ENCODE measurements at regions not wholly inside any gene's neighbourhood (a gene's known extent, or its start where the extent isn't known, plus 50 kb on each side); places are given as distances from the start of the nearest gene placed in this dataset.

DNA sequence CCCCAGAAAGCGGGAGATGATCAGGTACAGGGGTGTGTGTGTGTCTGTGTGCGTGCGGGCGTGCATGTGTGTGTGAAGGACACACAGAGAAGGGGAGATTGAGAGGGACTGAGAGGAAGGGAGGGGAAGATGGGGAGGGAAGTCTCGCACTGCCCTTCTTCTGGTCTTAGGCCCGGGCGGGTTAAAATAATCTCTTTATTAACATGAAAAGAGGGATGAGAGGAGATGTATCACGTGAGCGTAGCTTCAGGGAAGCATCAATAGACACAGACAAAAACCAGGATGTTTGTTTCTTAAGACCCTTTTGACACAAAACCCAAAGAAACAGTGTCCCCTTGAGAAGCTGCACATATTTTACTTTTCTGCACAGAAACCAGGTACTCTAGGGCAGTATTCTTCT, 347.3 kb downstream of the BRD1 start:
- TF ChIP-seq CTCF (IDR thresholded peaks at IDR 0.05 in 8 of 11, conservative IDR thresholded peaks at IDR 0.05 in 3 of 11) (no peak), POLR2AphosphoS5 (IDR thresholded peaks at IDR 0.05) (no peak), POLR2A (IDR thresholded peaks at IDR 0.05) (no peak)

Measured in spleen (tissue), 7 donors.